ENCODE measurements at regions not wholly inside any gene's neighbourhood (a gene's known extent, or its start where the extent isn't known, plus 50 kb on each side); places are given as distances from the start of the nearest gene placed in this dataset.

GRCh38 chr1:188154761-188155160 is 1326.0 kb downstream of the PLA2G4A start:
- no peaks in the 10 kb centered on the region for H3F3A ChIP-seq (ENCODE audit: insufficient read depth, low read length)
- H3K36me3 ChIP-seq (replicated peaks; ENCODE audit: insufficient read depth, low read length), result no peaks in the 10 kb centered on the region
- H3K4me2 ChIP-seq (ENCODE audit: low read depth, low read length), result no peak overlapping the region
- H3K79me2 ChIP-seq (ENCODE audit: low read length), result no peaks in the 10 kb centered on the region
- no peaks in the 10 kb centered on the region for H3K9me2 ChIP-seq (replicated peaks; ENCODE audit: insufficient read depth, low read length)
- H3K27me3 ChIP-seq (replicated peaks; ENCODE audit: insufficient read depth, low read length), result no peaks in the 10 kb centered on the region
- H3K9me3 ChIP-seq (replicated peaks; ENCODE audit: insufficient read depth, low read length), result no peaks in the 10 kb centered on the region
- no peaks in the 10 kb centered on the region for H4K20me1 ChIP-seq (ENCODE audit: insufficient read depth, low read length)
- no peak for DNase-seq
- no peak overlapping the region for H3K4me3 ChIP-seq (ENCODE audit: low read length)
- H3K4me1 ChIP-seq (ENCODE audit: low read length), result no peaks in the 10 kb centered on the region
- no peak overlapping the region for H3K9ac ChIP-seq (ENCODE audit: low read length)
- H2AFZ ChIP-seq (ENCODE audit: low read length), result no peak overlapping the region
- TF ChIP-seq CTCF (IDR thresholded peaks at IDR 0.05; ENCODE audit: low read length), result no peak
- H3K27ac ChIP-seq (ENCODE audit: low read length), result no peak overlapping the region

GRCh38 chr1:188155261-188155660 is 1326.5 kb downstream of the PLA2G4A start:
- Histone ChIP-seq H3K36me3 (replicated peaks; ENCODE audit: insufficient read depth, low read length) (no peaks in the 10 kb centered on the region), H3K27me3 (replicated peaks; ENCODE audit: insufficient read depth, low read length) (no peaks in the 10 kb centered on the region), H3K9me3 (replicated peaks; ENCODE audit: insufficient read depth, low read length) (no peaks in the 10 kb centered on the region), H3K4me3 (ENCODE audit: low read length) (no peak overlapping the region), H4K20me1 (ENCODE audit: insufficient read depth, low read length) (no peaks in the 10 kb centered on the region), H3K79me2 (ENCODE audit: low read length) (no peaks in the 10 kb centered on the region), H3K27ac (ENCODE audit: low read length) (no peak overlapping the region), H3K9me2 (replicated peaks; ENCODE audit: insufficient read depth, low read length) (no peaks in the 10 kb centered on the region), H3F3A (ENCODE audit: insufficient read depth, low read length) (no peaks in the 10 kb centered on the region), H3K4me1 (ENCODE audit: low read length) (no peaks in the 10 kb centered on the region), H3K9ac (ENCODE audit: low read length) (no peak overlapping the region), H3K4me2 (ENCODE audit: low read depth, low read length) (no peak overlapping the region), H2AFZ (ENCODE audit: low read length) (no peak overlapping the region)
- no peak for TF ChIP-seq EZH2phosphoT487 (IDR thresholded peaks at IDR 0.05; ENCODE audit: low read length)
- DNase-seq, result no peak

- Histone ChIP-seq H3K4me1 (ENCODE audit: low read length) (no peaks in the 10 kb centered on the region), H3K9me3 (replicated peaks; ENCODE audit: insufficient read depth, low read length) (no peaks in the 10 kb centered on the region), H3K9me2 (replicated peaks; ENCODE audit: insufficient read depth, low read length) (no peaks in the 10 kb centered on the region), H3K79me2 (ENCODE audit: low read length) (no peaks in the 10 kb centered on the region), H3K4me3 (ENCODE audit: low read length) (no peak overlapping the region), H3K4me2 (ENCODE audit: low read depth, low read length) (no peak overlapping the region), H3K36me3 (replicated peaks; ENCODE audit: insufficient read depth, low read length) (no peaks in the 10 kb centered on the region), H4K20me1 (ENCODE audit: insufficient read depth, low read length) (no peaks in the 10 kb centered on the region), H3K9ac (ENCODE audit: low read length) (no peak overlapping the region), H3K27me3 (replicated peaks; ENCODE audit: insufficient read depth, low read length) (no peaks in the 10 kb centered on the region), H2AFZ (ENCODE audit: low read length) (no peak overlapping the region), H3F3A (ENCODE audit: insufficient read depth, low read length) (no peaks in the 10 kb centered on the region), H3K27ac (ENCODE audit: low read length) (no peak overlapping the region)
- TF ChIP-seq EZH2 (optimal IDR thresholded peaks at IDR 0.05; ENCODE audit: low read depth, low read length) (no peak), CTCF (IDR thresholded peaks at IDR 0.05; ENCODE audit: low read length) (no peak), EZH2phosphoT487 (IDR thresholded peaks at IDR 0.05; ENCODE audit: low read length) (no peak)
- no peak for DNase-seq
These were observed 1335.7 kb downstream of the PLA2G4A start for GRCh38 chr1:188164459-188164858.

DNA sequence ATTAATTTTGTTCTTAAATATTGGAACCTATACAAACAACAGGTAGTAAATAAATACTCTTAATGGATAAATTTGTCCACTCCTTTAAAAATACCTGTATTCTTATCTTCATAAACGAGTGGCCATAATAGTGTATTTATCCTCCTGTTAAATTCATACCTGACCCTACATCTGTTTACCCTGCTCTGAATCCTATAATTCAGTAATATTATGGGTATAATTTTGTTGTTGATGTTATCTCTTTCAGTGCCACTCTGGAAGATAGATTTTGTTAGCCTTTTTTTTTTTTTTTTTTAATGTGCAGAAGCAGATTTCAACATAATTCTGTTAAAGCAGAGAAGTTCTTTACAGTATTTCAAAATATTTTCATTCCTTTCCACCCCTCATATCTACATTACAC is 1337.9 kb downstream of the PLA2G4A start:
- TF ChIP-seq CTCF (IDR thresholded peaks at IDR 0.05; ENCODE audit: low read length) (no peak), EZH2 (optimal IDR thresholded peaks at IDR 0.05; ENCODE audit: low read depth, low read length) (no peak), EZH2phosphoT487 (IDR thresholded peaks at IDR 0.05; ENCODE audit: low read length) (no peak)
- H3K4me1 ChIP-seq (ENCODE audit: low read length), result no peaks in the 10 kb centered on the region
- H3K27me3 ChIP-seq (replicated peaks; ENCODE audit: insufficient read depth, low read length), result no peaks in the 10 kb centered on the region
- no peaks in the 10 kb centered on the region for H3K79me2 ChIP-seq (ENCODE audit: low read length)
- H3K9me2 ChIP-seq (replicated peaks; ENCODE audit: insufficient read depth, low read length), result no peaks in the 10 kb centered on the region
- no peaks in the 10 kb centered on the region for H3F3A ChIP-seq (ENCODE audit: insufficient read depth, low read length)
- no peak overlapping the region for H3K4me2 ChIP-seq (ENCODE audit: low read depth, low read length)
- no peak overlapping the region for H3K9ac ChIP-seq (ENCODE audit: low read length)
- H3K9me3 ChIP-seq (replicated peaks; ENCODE audit: insufficient read depth, low read length), result no peaks in the 10 kb centered on the region
- H3K27ac ChIP-seq (ENCODE audit: low read length), result no peak overlapping the region
- no peaks in the 10 kb centered on the region for H3K36me3 ChIP-seq (replicated peaks; ENCODE audit: insufficient read depth, low read length)
- H3K4me3 ChIP-seq (ENCODE audit: low read length), result no peak overlapping the region
- no peaks in the 10 kb centered on the region for H4K20me1 ChIP-seq (ENCODE audit: insufficient read depth, low read length)
- no peak overlapping the region for H2AFZ ChIP-seq (ENCODE audit: low read length)
- no peak for DNase-seq

Measured in MM.1S (cell line).